ENCODE measurements at regions not wholly inside any gene's neighbourhood (a gene's known extent, or its start where the extent isn't known, plus 50 kb on each side); places are given as distances from the start of the nearest gene placed in this dataset.
"Not testable (repeated sequence)": the region's sequence is repeated elsewhere in the genome, so short reads cannot be mapped to it uniquely, and the experiment has no call there.

DNA sequence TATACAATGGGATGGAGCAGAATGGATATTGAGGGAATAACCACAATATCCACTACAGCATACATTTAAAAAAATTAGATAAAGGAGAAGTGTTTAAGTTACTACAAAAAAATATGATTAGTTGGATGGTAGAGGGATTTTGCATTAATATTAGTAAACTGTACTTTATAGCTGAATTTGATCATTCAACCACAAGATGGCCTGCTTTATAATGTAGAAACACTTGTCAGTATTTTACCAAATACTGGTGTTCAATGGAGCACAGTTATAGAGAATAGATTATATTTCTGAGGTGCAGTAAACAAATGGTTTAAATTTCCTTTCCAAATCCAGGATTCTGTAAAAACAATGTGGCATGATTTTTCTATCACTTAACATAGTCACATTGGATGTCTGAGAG, 818.8 kb upstream of the CHORDC1 start:
- peaks cover 8% of the 10 kb centered on the region for H3K9me3 Mint-ChIP-seq
- no peak overlapping the region for H3K4me3 Mint-ChIP-seq
- H3K27me3 Mint-ChIP-seq: no peaks in the 10 kb centered on the region
- no peak overlapping the region for H3K27ac Mint-ChIP-seq
- H3K36me3 Mint-ChIP-seq: no peaks in the 10 kb centered on the region
- H3K4me1 Mint-ChIP-seq: no peaks in the 10 kb centered on the region

- Mint-ChIP-seq H3K4me1 (no peaks in the 10 kb centered on the region), H3K36me3 (no peaks in the 10 kb centered on the region), H3K27me3 (no peaks in the 10 kb centered on the region), H3K27ac (no peak overlapping the region), H3K9me3 (peaks cover 13% of the 10 kb centered on the region), H3K4me3 (no peak overlapping the region)
Observed at GRCh38 chr11:91023731-91024130, 800.9 kb upstream of the CHORDC1 start.

GRCh38 chr11:91011503-91011902, 788.7 kb upstream of the CHORDC1 start:
- H3K27me3 Mint-ChIP-seq: no peaks in the 10 kb centered on the region
- H3K9me3 Mint-ChIP-seq: peaks cover 13% of the 10 kb centered on the region

GRCh38 chr11:91005458-91005857, 782.6 kb upstream of the CHORDC1 start:
- Mint-ChIP-seq H3K27ac (no peak overlapping the region), H3K9me3 (peaks cover 3% of the 10 kb centered on the region), H3K27me3 (no peaks in the 10 kb centered on the region), H3K4me1 (no peaks in the 10 kb centered on the region), H3K36me3 (no peaks in the 10 kb centered on the region), H3K4me3 (no peak overlapping the region)

More at GRCh38 chr11:91011503-91011902, 788.7 kb upstream of the CHORDC1 start:
- no peak overlapping the region for H3K27ac Mint-ChIP-seq
- no peaks in the 10 kb centered on the region for H3K4me1 Mint-ChIP-seq
- no peaks in the 10 kb centered on the region for H3K36me3 Mint-ChIP-seq
- H3K4me3 Mint-ChIP-seq: no peak overlapping the region

DNA sequence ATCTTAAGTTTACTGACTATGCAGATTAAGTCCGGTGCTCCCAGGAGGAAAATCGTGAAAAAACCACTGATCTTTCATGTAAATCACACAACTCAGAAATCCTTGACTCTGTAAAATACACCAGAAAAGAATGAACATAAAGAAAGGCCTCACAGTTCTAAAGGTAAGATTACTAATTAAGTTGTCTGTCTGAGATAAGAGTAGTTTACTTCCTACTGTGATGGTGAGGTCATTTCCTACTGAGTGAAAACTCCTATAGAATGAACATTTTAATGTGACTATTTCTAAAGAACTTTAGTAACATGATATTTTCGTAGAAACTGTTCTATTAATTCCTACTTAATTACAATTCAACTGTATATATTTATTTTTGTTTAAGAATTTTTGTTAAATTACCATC, 774.4 kb upstream of the CHORDC1 start:
- H3K4me3 Mint-ChIP-seq: no peak overlapping the region
- H3K27me3 Mint-ChIP-seq: no peaks in the 10 kb centered on the region
- H3K4me1 Mint-ChIP-seq: no peaks in the 10 kb centered on the region
- no peaks in the 10 kb centered on the region for H3K36me3 Mint-ChIP-seq
- no peak overlapping the region for H3K27ac Mint-ChIP-seq
- H3K9me3 Mint-ChIP-seq: peaks cover 4% of the 10 kb centered on the region

GRCh38 chr11:90972159-90972558, 749.3 kb upstream of the CHORDC1 start:
- not testable (repeated sequence) for H3K36me3 Mint-ChIP-seq, H3K27me3 Mint-ChIP-seq, H3K9me3 Mint-ChIP-seq, H3K4me3 Mint-ChIP-seq, H3K27ac Mint-ChIP-seq, H3K4me1 Mint-ChIP-seq

- no peak overlapping the region for H3K4me3 Mint-ChIP-seq
- H3K27ac Mint-ChIP-seq: no peak overlapping the region
- H3K4me1 Mint-ChIP-seq: no peaks in the 10 kb centered on the region
- H3K36me3 Mint-ChIP-seq: no peaks in the 10 kb centered on the region
- no peaks in the 10 kb centered on the region for H3K27me3 Mint-ChIP-seq
- H3K9me3 Mint-ChIP-seq: no peaks in the 10 kb centered on the region
Observed at GRCh38 chr11:90947930-90948329, 725.1 kb upstream of the CHORDC1 start.

DNA sequence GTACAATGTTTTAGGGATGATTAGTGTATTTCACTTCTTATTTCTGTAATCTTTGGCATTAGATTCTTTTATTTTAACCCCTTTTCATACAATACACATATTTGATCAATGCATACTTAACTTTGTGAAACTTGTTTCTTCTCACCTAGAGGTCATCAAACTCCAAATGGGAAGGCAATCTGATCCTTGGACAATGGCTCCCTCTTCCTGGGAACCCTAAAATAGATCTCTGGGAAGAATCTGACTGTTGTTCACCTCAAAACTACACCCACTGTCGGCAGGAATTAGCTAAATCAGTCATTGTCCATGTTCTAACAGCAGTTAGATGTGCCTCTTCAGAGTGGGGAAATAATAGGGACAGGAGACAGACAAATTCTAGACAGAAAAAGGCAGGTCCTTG, 707.4 kb upstream of the CHORDC1 start:
- Mint-ChIP-seq H3K9me3 (peaks cover 12% of the 10 kb centered on the region), H3K27me3 (no peaks in the 10 kb centered on the region), H3K36me3 (no peaks in the 10 kb centered on the region), H3K4me1 (no peaks in the 10 kb centered on the region), H3K4me3 (no peak overlapping the region), H3K27ac (no peak overlapping the region)

DNA sequence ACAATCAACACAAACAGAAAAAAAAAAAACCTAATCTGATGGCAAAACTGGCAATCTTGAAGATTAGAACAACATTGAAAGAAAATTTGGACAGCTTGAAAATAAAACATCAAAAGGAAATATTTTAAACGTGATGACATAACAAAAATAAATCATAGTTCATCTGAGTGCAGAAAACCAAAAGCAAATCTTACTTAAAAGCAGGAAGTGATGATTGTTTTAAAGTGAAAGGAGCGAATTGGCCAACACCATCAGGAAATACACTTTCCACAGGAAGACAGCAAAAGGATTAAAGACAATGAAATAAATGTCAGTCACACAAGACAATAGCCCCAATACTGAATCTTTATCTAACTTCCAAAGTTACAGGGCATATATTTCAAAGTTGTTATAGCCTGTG, 696.5 kb upstream of the CHORDC1 start:
- no peaks in the 10 kb centered on the region for H3K4me1 Mint-ChIP-seq
- H3K36me3 Mint-ChIP-seq: no peaks in the 10 kb centered on the region
- H3K27me3 Mint-ChIP-seq: no peaks in the 10 kb centered on the region
- H3K9me3 Mint-ChIP-seq: no peaks in the 10 kb centered on the region
- no peak overlapping the region for H3K27ac Mint-ChIP-seq
- no peak overlapping the region for H3K4me3 Mint-ChIP-seq

DNA sequence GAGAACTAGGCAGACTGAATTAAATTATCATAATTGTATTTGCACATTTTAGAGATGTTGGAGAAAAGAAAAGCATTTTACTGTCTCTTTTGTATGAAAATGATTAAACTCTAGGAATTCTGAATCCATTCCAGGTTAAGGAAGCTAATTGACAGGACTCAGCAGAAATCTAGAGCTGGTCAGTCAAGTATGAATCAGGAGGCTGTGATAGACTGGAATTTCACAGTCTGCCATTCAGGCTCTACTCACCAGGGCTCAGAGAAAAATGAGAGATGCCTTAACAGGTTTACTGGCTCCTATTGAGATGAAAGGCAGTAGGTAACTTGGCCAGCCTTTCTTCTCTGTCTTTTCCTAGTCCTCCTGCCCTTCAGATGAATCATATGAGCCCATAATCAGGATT, 693.9 kb upstream of the CHORDC1 start:
- no peak overlapping the region for H3K27ac Mint-ChIP-seq
- H3K36me3 Mint-ChIP-seq: no peaks in the 10 kb centered on the region
- H3K27me3 Mint-ChIP-seq: no peaks in the 10 kb centered on the region
- no peaks in the 10 kb centered on the region for H3K9me3 Mint-ChIP-seq
- H3K4me1 Mint-ChIP-seq: no peaks in the 10 kb centered on the region
- H3K4me3 Mint-ChIP-seq: no peak overlapping the region

DNA sequence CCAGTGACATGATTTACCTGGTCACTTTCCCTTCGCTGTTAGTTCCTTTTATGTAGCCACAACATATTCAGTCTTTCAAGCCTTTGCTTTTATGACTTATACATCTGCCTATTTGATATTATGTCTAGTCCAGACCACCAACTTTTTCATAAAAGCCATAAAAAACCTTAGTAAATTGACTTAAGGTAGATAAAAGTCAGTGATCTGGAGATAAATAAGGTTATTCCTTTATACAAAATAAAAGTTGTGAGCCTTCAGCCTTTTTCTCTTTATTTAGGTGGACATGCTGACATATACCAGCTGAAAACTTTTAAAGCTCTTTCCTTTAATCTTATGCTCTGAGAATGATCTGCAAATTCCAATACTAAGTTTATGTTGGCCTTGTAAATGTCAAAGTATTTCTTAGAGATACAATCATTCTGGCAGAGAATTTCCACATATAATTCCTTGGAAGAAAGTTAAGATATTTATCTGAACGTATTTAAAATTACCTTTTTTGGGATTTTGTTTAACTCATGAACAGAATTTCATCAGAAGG, 690.4 kb upstream of the CHORDC1 start:
- Mint-ChIP-seq H3K27ac (no peak overlapping the region), H3K4me3 (no peak overlapping the region), H3K36me3 (no peaks in the 10 kb centered on the region), H3K27me3 (no peaks in the 10 kb centered on the region), H3K4me1 (no peaks in the 10 kb centered on the region), H3K9me3 (no peaks in the 10 kb centered on the region)

DNA sequence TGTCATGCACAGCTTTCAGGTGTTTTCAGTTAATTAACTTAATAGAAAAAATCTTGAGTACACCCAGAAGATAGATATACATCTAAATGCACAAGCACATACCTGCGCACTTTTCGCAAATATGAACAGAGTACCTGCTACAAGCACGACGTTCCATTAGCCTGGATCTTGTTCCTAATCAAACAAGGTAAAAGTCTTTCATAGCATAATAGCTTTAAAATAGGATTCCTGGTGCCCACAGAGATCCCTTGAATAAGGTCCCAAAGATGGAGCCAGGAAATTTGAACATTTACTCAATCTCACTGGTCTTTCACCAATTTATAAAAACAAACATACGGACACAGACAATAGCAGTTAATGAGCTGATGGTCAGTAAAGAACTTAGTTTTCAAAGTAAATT, 689.8 kb upstream of the CHORDC1 start:
- Mint-ChIP-seq H3K36me3 (no peaks in the 10 kb centered on the region), H3K4me1 (no peaks in the 10 kb centered on the region), H3K9me3 (no peaks in the 10 kb centered on the region), H3K4me3 (no peak overlapping the region), H3K27ac (no peak overlapping the region), H3K27me3 (no peaks in the 10 kb centered on the region)

GRCh38 chr11:90911192-90911591, 688.3 kb upstream of the CHORDC1 start:
- Mint-ChIP-seq H3K4me1 (no peaks in the 10 kb centered on the region), H3K27ac (no peak overlapping the region), H3K27me3 (no peaks in the 10 kb centered on the region), H3K4me3 (no peak overlapping the region), H3K9me3 (no peaks in the 10 kb centered on the region), H3K36me3 (no peaks in the 10 kb centered on the region)

- H3K27ac Mint-ChIP-seq: no peak overlapping the region
- no peaks in the 10 kb centered on the region for H3K4me1 Mint-ChIP-seq
- no peak overlapping the region for H3K4me3 Mint-ChIP-seq
- no peaks in the 10 kb centered on the region for H3K27me3 Mint-ChIP-seq
- no peaks in the 10 kb centered on the region for H3K36me3 Mint-ChIP-seq
- no peaks in the 10 kb centered on the region for H3K9me3 Mint-ChIP-seq
Observed at GRCh38 chr11:90908074-90908473, 685.2 kb upstream of the CHORDC1 start.

DNA sequence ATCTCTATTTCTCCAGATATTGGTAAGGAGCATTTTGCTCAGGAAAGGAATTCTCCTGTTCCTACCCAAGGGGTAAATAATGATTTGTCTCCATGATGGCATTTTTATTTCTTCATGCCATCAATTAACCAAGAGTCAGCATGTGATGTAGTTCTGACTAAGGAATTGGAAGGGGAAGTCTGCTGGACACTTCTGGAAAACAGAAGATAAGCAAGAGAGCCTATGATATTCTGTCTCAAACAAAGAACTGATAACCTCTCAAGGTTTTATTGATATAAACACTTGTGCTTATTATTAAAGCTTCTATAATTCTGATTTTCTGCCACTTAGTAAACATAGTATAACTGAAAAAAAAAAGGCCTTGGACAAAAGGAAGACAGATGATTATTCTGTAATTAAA, 673.0 kb upstream of the CHORDC1 start:
- Mint-ChIP-seq H3K4me3 (no peak overlapping the region), H3K9me3 (peaks cover 12% of the 10 kb centered on the region), H3K4me1 (no peaks in the 10 kb centered on the region), H3K27me3 (no peaks in the 10 kb centered on the region), H3K27ac (no peak overlapping the region), H3K36me3 (no peaks in the 10 kb centered on the region)

DNA sequence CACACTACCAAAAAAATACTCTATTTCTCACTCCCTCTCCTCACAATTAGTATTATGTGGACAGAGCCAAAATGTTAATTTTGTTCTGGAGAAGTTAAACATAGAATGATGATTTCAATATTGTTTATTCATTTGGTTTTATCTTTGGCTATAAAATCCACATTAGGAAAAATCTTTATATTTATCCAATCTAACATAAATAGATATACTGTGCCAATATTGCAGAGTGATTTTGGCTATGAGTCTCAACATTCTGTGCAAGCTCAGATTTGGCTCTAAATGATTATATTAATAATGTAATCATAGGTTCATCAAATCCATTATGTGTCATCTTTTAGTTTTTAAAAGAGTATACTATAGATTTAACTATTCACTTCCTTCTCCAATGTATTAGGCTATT, 667.5 kb upstream of the CHORDC1 start:
- Mint-ChIP-seq H3K36me3 (no peaks in the 10 kb centered on the region), H3K4me1 (no peaks in the 10 kb centered on the region), H3K4me3 (no peak overlapping the region), H3K27me3 (no peaks in the 10 kb centered on the region), H3K9me3 (peaks cover 5% of the 10 kb centered on the region), H3K27ac (no peak overlapping the region)

DNA sequence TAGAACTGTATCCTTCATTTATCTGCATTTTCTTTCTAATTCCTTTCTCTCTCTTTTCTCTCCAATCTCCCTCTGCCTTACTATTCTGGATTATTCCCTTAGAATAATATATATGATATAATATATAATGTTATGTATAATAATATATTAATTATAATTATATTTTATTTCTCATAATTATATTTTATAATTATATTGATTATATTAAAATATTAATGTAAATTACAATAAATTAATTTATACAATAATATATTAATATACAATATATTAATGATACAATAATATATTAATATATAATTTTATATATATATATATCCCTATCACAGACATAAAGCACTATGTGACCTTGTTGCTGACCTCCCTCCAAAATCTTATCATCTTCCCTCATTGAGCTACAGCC, 661.3 kb upstream of the CHORDC1 start:
- H3K9me3 Mint-ChIP-seq: peaks cover 21% of the 10 kb centered on the region
- H3K4me1 Mint-ChIP-seq: no peaks in the 10 kb centered on the region
- H3K27ac Mint-ChIP-seq: no peak overlapping the region
- H3K4me3 Mint-ChIP-seq: no peak overlapping the region
- H3K27me3 Mint-ChIP-seq: no peaks in the 10 kb centered on the region
- H3K36me3 Mint-ChIP-seq: no peaks in the 10 kb centered on the region
